GM12801 (cell line): ENCODE measurements at regions not wholly inside any gene's neighbourhood (a gene's known extent, or its start where the extent isn't known, plus 50 kb on each side); places are given as distances from the start of the nearest gene placed in this dataset.

Experiments
- TF ChIP-seq, protein P1 (sequence below): IDR thresholded peaks from one replicate; pipeline ENCODE4 v1.5.1; 2011; ENCODE audit warnings: control low read depth; ENCODE audit not compliant: insufficient read length; ENCODE audit errors: extremely low read depth

DNA sequence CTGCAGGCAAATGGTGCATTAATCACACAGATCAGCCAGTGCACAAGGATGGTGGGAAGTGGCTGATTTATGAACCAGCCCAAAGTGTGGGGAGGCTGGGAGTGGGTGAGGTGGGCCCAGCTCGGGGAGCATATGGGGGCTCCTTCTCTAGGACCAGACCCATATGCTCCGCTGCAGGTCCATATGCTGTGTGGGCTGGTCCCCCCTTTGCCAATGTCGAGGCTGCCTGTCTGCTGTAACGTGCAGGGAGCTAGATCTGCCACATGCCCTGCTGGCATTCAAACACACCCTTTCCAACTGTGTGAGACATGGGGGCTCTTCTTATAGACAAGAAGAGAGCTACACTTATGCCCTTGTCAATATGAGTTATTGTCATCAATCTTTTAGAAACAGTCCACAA, 566.3 kb downstream of the DHX35 start:
- TF ChIP-seq, protein P1, sequence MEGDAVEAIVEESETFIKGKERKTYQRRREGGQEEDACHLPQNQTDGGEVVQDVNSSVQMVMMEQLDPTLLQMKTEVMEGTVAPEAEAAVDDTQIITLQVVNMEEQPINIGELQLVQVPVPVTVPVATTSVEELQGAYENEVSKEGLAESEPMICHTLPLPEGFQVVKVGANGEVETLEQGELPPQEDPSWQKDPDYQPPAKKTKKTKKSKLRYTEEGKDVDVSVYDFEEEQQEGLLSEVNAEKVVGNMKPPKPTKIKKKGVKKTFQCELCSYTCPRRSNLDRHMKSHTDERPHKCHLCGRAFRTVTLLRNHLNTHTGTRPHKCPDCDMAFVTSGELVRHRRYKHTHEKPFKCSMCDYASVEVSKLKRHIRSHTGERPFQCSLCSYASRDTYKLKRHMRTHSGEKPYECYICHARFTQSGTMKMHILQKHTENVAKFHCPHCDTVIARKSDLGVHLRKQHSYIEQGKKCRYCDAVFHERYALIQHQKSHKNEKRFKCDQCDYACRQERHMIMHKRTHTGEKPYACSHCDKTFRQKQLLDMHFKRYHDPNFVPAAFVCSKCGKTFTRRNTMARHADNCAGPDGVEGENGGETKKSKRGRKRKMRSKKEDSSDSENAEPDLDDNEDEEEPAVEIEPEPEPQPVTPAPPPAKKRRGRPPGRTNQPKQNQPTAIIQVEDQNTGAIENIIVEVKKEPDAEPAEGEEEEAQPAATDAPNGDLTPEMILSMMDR: no peak

DNA sequence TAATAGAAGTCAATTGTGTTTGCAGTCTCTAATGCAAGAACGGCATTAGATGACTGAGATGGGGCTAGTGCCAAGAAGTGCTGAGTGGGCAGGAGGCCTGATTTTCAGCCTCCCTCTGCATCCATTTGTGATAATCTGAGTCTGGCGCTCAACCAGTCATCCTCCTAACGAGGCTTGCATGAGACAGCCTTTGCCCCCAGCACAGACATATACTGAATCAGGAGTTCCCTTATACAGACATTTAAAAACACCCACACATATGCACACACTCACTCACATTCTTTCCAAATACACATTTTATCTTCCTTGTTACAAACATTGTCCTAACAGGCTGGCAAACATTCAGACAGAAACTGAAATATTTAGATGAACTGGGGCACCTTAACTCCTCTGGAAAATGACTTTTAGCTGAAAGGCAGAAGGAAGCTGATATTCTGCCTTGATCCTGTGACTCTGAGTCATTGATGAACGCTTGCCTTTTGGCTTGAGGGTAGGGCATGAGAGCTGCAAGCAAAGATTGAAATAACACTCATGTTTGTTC, 562.3 kb downstream of the DHX35 start:
- TF ChIP-seq, protein P1: no peak

DNA sequence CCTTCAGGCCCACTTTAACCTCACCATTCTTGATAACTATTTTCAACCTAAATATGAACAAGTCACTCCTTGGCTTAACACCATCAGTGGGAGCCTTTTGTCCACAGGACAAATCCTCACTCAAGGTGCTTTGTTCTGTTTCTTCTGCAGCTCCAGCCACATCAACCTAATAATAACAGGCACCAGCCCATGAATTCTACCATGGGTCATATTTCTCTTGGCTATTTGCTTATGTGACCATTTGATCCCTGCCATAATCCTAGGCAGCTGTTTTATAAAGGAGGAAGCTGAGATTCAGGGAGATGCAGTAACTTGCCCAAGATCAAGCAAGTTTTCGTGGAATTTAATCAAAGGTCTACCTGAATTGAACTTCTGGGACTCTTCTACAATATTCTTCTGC, 561.3 kb downstream of the DHX35 start:
- TF ChIP-seq, protein P1: no peak

DNA sequence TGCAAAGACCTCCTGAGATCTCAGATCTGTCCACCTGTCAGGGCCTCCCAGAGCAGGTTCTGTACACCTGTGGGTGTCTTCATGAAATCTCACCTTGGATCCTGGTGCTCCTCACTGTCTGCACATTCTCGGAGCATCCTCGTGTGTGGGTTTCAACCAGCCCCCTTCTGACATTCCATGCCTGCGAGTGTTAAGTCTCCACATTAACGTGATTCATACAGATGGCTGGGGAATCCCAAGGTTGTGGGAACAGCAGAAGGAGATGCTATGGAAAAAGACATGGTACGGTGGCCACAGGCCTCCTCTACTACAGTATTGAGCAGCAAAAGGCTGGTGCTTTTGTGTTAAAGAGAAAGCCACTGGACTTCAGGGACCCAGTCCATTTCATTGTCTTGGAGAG, 556.5 kb downstream of the DHX35 start:
- TF ChIP-seq, protein P1: no peak

DNA sequence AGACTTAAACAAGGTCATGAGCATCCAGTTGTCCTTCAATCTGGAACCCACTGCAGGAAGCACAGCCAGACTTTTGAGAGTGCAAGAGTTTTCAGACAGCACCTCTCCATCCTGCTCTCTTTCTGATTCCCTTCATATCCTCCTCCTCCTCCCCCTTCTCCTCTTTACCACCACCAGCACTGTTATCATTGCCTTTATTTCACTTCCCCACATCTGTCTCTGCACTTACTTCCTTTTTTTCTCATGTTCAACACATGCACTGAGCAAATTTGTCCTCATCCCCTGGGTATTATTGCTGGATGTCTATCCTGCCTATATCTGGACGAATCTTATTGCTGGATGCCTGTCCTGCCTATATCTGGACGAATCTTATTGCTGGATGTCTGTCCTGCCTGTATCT, 554.8 kb downstream of the DHX35 start:
- TF ChIP-seq, protein P1: no peak

DNA sequence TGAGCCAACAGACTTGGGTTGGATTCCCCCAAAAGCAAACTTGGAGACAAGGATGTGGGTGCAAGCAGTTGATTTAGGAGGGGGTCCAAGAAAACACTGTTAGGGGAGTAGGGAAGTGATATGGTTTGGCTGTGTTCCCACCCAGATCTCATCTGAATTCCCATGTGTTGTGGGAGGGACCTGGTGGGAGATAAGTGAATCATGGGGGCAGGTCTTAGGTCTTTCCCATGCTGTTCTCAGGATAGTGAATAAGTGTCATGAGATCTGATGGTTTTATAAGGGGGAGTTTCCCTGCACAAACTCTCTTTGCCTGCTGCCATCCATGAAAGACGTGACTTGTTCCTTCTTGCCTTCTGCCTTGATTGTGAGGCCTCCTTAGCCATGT, 542.6 kb downstream of the DHX35 start:
- TF ChIP-seq, protein P1: no peak

DNA sequence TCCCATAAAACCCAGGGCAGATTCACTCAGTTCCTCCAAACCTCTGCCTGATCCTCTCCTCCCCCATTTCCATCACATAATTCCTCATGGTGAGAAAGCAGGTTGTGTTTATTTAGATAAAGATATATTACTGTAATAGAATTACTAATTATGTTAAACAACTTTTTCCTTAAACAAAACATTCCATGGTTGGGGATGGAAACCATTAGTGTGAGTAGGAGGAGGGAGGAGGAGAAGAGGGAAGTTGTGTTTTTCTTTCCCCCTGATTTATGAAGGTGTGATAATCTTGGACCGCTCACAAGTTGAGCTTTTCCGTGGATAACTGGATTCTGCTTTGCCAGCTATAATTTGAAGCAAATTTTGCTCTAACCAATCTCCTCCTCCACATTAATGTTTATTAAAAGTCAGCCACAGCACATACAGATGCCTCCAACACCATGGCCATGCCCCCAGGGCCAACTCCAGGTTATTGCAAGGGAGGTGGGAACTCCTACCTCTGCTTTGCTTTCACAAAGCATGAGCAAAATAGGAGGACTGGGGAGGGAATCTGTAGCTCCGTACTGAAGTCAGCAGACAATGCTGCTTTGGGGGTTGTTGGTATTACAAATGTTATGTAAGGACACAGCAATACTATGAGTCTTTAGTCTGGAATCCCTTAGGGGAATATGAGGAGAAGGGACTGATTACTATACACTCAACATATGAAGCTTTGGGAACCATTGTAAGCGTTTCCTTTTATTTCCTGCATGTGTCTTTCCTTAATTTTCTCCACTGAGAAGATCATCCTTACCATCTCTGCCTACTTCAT, 542.0 kb downstream of the DHX35 start:
- TF ChIP-seq, protein P1: no peak
